HEK293 (cell line): ENCODE measurements at regions not wholly inside any gene's neighbourhood (a gene's known extent, or its start where the extent isn't known, plus 50 kb on each side); places are given as distances from the start of the nearest gene placed in this dataset.

Source experiments
- CTCF ChIP-seq: fragments of 450-650 bp; formaldehyde crosslinking; IDR thresholded peaks from 2 replicates; pipeline ENCODE4 v1.5.1; 2016; ENCODE audit warnings: missing biosample characterization, missing genetic modification characterization
- MYNN ChIP-seq: fragments of 450-650 bp; formaldehyde crosslinking; IDR thresholded peaks from 2 replicates; pipeline ENCODE4 v1.5.1; 2016; ENCODE audit warnings: missing biosample characterization, missing genetic modification characterization, borderline replicate concordance
- YY1 ChIP-seq: fragments of 450-650 bp; formaldehyde crosslinking; IDR thresholded peaks from 2 replicates; pipeline ENCODE4 v1.5.1; 2018; ENCODE audit warnings: missing biosample characterization, missing genetic modification characterization

GRCh38 chr1:84077476-84078107, 66.5 kb upstream of the PRKACB start:
- TF ChIP-seq MYNN (tag by site-specific recombination), result no peak
- peak; percentile 80 for TF ChIP-seq CTCF (tag by site-specific recombination)
- no peak for TF ChIP-seq YY1 (tag by site-specific recombination)
